H7 (cell line): ENCODE measurements at regions not wholly inside any gene's neighbourhood (a gene's known extent, or its start where the extent isn't known, plus 50 kb on each side); places are given as distances from the start of the nearest gene placed in this dataset.
"Not testable (repeated sequence)": the region's sequence is repeated elsewhere in the genome, so short reads cannot be mapped to it uniquely, and the experiment has no call there.

ENCODE experiments used
- DNase-seq: peaks from one replicate; pipeline ENCODE4 v3.0.0; 2012
- H3K27me3 ChIP-seq: 2 replicates; pipeline ENCODE4 v1.6.0; 2011; ENCODE audit warnings: mild to moderate bottlenecking, low read length; ENCODE audit not compliant: control insufficient read depth, insufficient read depth
- H3K36me3 ChIP-seq: replicated peaks from 2 replicates; pipeline ENCODE4 v1.5.1; 2011; ENCODE audit warnings: low read length; ENCODE audit not compliant: control insufficient read depth, insufficient read depth
- H3K4me3 ChIP-seq: 2 replicates; pipeline ENCODE4 v1.5.1; 2011; ENCODE audit warnings: low read depth, mild to moderate bottlenecking, control low read depth, low read length, moderate library complexity; ENCODE audit not compliant: insufficient read depth

- DNase-seq: peak; percentile 33
- H3K36me3 ChIP-seq: no peaks in the 10 kb centered on the region
- no peak overlapping the region for H3K4me3 ChIP-seq
- no peaks in the 10 kb centered on the region for H3K27me3 ChIP-seq
Observed at GRCh38 chr12:105466901-105467598, 136.6 kb downstream of the C12orf75 start.

- H3K4me3 ChIP-seq: no peak overlapping the region
- no peaks in the 10 kb centered on the region for H3K27me3 ChIP-seq
- DNase-seq: no peak
- H3K36me3 ChIP-seq: no peaks in the 10 kb centered on the region
Observed at GRCh38 chr12:105467710-105468366, 137.3 kb downstream of the C12orf75 start.

GRCh38 chr12:105468464-105468863 lies 138.0 kb downstream of the C12orf75 start:
- H3K4me3 ChIP-seq: no peak overlapping the region
- no peaks in the 10 kb centered on the region for H3K27me3 ChIP-seq
- no peaks in the 10 kb centered on the region for H3K36me3 ChIP-seq
- DNase-seq: no peak

DNA sequence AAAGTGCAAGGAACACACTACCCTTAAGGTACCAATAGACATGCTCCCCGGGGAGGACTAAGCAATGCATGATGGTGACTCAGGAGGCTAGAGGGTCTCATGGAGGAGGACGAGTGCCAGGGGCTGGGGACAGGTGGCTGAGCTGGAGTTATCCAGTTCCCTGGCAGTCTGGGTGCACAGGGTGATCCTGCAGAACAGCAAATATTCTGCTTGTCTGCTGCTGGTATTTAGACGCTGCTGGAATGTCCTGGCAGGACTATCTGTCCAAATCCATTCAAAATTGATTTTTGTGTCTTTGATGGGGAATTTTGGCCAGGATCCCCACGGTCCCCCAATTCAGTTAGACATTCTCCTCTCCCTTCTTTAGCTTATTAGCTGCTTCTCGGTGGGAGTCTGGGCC lies 138.7 kb downstream of the C12orf75 start:
- Histone ChIP-seq H3K4me3 (no peak overlapping the region), H3K36me3 (no peaks in the 10 kb centered on the region), H3K27me3 (no peaks in the 10 kb centered on the region)
- no peak for DNase-seq

DNA sequence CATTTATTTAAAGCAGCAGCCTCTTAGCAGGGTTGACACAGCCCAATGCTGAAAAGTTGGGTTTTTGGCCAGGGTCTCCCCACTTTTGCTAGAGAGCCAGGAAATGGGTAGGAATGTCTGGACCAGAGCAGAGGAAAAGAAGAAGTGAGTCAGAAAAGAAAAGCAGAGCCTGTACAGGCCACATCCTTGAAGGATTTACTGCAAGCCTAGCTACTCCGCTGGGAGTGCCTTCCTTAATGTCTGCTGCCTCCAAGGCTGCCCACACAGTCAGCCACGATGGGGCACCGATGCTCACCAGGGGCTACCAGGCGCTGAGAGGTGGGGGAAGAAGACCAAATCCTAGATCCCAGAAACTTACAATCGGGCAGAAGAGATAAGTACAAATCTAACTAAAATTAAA lies 139.2 kb downstream of the C12orf75 start:
- Histone ChIP-seq H3K4me3 (no peak overlapping the region), H3K36me3 (no peaks in the 10 kb centered on the region), H3K27me3 (no peaks in the 10 kb centered on the region)
- DNase-seq: no peak

GRCh38 chr12:105470102-105470501 lies 139.6 kb downstream of the C12orf75 start:
- Histone ChIP-seq H3K36me3 (no peaks in the 10 kb centered on the region), H3K4me3 (no peak overlapping the region), H3K27me3 (no peaks in the 10 kb centered on the region)
- no peak for DNase-seq

DNA sequence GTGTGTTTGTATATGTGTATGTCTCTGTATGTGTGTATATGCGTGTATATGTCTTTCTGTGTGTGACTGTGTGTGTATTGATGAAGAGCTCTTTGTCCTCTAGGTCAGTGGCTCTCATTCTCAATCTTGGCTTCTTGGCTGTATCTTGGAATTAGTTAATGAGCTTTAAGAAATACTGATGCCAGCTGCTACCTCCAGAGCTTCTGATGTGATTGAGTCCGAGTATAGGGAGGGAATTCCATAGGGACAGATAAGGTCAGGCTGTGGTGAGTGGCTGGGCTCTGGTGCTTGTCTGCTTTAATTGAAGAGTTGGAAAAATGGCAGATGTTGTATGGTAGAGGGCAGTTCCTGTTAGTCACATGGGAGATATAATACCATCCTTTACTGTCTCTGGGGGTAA lies 140.1 kb downstream of the C12orf75 start:
- Histone ChIP-seq H3K36me3 (no peaks in the 10 kb centered on the region), H3K27me3 (no peaks in the 10 kb centered on the region), H3K4me3 (no peak overlapping the region)
- no peak for DNase-seq

DNA sequence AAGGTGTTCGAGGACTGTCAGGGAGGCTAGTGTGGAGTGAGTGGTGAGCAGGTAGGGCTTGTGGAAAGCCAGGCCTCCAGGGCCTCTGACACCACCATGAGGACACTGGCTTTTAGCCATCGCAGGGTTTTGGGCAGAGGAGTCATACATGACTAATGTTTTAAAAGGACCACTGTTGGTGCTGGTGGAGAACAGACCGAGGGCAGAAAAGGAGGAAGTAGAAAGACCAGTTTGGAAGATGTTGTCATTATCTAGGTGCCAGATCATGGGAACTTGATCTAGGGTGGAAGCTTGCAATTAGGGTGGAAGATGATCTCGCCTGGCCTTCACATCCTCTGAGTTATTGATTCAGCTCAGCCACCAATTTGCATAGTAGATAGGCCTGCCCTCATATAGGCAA lies 144.2 kb downstream of the C12orf75 start:
- DNase-seq: no peak
- no peaks in the 10 kb centered on the region for H3K27me3 ChIP-seq
- H3K4me3 ChIP-seq: no peak overlapping the region
- no peaks in the 10 kb centered on the region for H3K36me3 ChIP-seq

DNA sequence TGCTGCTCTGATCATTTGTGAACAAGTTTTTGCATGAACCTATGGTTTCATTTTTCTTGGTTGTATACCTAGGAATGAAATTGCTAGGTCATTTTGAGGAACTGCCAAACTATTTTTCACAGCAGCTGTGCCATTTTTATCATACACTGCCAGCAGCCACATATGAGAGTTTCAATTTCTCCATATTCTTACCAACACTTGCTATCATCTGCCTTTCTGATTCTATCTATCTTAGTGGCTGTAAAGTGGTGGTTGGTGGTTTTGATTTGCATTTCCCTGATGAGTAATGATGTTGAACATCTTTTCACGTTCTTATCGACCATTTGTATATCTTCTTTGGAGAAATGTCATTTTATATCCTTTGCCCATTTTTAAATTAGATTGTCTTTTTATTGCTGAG lies 146.1 kb downstream of the C12orf75 start:
- Histone ChIP-seq H3K4me3 (no peak overlapping the region), H3K36me3 (no peaks in the 10 kb centered on the region), H3K27me3 (no peaks in the 10 kb centered on the region)
- no peak for DNase-seq

DNA sequence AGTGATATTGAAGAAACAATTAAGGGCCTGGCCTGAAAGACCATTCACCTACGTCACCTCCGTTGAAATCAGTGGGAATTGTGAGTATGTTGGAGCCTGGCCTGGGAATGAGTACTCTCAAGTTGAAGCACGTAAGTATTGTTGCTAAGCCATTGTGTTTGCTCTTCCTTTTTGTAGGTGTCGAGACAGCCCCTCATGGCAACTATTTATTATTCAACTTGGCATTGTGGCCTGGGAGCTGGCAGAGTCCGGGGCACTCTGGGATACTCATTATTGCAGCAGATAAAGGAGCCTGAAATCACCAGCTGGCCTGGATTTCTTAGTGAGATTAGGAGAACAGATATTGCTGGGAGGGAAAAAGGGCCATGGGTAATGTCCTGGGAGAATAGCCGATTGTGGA lies 147.4 kb downstream of the C12orf75 start:
- Histone ChIP-seq H3K4me3 (no peak overlapping the region), H3K36me3 (no peaks in the 10 kb centered on the region), H3K27me3 (no peaks in the 10 kb centered on the region)
- DNase-seq: no peak

DNA sequence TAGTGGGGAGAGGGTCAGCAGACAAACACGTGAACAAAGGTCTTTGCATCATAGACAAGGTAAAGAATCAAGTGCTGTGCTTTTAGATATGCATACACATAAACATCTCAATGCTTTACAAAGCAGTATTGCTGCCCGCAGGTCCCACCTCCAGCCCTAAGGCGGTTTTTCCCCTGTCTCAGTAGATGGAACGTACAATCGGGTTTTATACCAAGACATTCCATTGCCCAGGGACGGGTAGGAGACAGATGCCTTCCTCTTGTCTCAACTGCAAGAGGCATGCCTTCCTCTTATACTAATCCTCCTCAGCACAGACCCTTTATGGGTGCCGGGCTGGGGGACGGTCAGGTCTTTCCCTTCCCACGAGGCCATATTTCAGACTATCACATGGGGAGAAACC lies 148.3 kb downstream of the C12orf75 start:
- H3K27me3 ChIP-seq, H3K36me3 ChIP-seq, H3K4me3 ChIP-seq, DNase-seq: not testable (repeated sequence)

GRCh38 chr12:105479710-105480109 lies 149.2 kb downstream of the C12orf75 start:
- no peak for DNase-seq
- no peaks in the 10 kb centered on the region for H3K27me3 ChIP-seq
- no peaks in the 10 kb centered on the region for H3K36me3 ChIP-seq
- no peak overlapping the region for H3K4me3 ChIP-seq

DNA sequence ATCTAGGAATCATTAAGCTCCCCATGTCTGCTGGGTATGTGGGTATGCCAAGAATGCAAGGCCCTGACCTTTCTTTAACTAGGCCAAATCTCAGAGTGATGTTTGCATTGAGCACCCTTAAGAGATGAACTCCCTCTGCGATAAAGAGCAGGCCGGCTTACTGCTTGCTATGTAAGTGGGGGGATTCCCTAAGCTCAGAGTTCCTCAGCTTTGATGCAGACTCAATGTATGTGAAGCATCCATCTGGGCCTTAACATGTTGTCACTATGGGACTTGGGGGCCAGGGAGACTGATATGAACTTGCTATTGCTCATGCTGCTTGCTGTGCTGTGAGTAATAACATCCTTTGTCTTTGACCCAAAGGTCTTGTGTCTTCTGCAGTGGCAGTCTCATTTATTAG lies 149.7 kb downstream of the C12orf75 start:
- Histone ChIP-seq H3K4me3 (no peak overlapping the region), H3K27me3 (no peaks in the 10 kb centered on the region), H3K36me3 (no peaks in the 10 kb centered on the region)
- DNase-seq: no peak

DNA sequence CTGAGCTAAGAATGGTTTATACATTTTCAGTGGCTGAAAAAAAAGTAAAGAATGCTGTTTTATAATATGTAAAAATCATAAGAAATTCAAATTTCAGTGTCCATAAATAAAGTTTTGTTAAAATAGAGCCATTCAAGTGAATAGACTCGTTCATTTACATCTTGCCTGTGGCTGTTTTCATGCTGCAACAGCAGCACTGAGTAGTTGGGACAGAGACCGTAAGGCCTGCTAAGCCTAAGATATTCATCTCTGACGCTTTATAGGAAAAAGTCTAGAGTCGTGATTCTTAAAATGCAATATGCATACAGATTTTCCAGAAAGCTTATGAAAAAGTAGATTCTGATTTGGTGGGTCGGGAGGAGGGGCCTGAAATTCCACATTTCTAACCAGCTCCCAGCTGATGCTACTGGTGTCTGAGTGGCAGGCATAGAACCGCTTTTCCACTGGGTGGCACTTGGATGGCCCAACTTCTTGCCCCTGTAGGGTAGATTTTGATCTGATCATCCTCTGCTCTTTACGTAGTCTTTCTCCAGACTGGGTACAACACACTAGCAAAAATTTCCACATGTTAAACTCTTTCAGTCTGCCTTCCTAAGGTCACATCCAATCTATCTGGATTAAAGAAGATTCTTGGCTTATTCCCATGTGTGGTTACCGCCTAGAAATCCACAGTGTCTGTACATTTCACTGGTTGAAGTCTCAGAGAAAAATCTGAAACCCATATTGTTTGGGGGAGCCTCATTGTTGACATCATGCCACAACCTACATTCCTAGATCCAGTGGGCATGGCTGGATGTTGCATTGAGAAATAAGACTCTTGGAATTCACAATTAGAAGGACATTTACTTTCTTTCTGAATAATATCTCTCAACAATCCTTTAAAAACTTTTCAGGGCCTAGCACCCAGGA lies 151.2 kb downstream of the C12orf75 start:
- no peaks in the 10 kb centered on the region for H3K36me3 ChIP-seq
- H3K4me3 ChIP-seq: no peak overlapping the region
- no peak for DNase-seq
- H3K27me3 ChIP-seq: no peaks in the 10 kb centered on the region

- no peaks in the 10 kb centered on the region for H3K27me3 ChIP-seq
- H3K36me3 ChIP-seq: no peaks in the 10 kb centered on the region
- DNase-seq: no peak
- no peak overlapping the region for H3K4me3 ChIP-seq
Observed at GRCh38 chr12:105482951-105483350, 152.5 kb downstream of the C12orf75 start.
